ENCODE measurements at regions not wholly inside any gene's neighbourhood (a gene's known extent, or its start where the extent isn't known, plus 50 kb on each side); places are given as distances from the start of the nearest gene placed in this dataset.
"Not testable (repeated sequence)": the region's sequence is repeated elsewhere in the genome, so short reads cannot be mapped to it uniquely, and the experiment has no call there.

DNA sequence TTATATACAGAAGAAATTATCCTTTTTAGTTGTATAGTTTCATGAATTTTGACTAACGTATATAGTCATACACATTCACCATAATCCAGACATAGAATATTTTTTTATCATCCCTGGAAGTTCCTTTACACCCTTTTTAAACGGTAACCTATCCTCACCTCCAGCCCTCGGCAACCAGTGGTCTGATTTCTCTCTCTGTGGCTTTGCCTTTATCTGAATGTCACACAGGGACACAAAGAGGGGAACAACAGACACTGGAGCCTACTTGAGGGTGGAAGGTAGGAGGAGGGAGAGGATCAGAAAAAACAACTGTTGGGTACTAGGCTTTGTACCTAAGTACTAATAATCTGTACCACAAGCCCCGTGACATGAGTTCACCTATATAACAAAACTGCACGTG lies 191.9 kb downstream of the MC4R start:
- Mint-ChIP-seq H3K27me3 (ENCODE audit: low read depth) (peaks cover 19% of the 10 kb centered on the region), H3K36me3 (ENCODE audit: low read depth) (no peaks in the 10 kb centered on the region), H3K4me3 (ENCODE audit: unreplicated experiment) (no peak overlapping the region), H3K9me3 (ENCODE audit: low read depth) (no peaks in the 10 kb centered on the region), H3K4me1 (ENCODE audit: low read depth) (no peaks in the 10 kb centered on the region), H3K27ac (ENCODE audit: unreplicated experiment) (no peak overlapping the region)
- TF ChIP-seq, protein P1, sequence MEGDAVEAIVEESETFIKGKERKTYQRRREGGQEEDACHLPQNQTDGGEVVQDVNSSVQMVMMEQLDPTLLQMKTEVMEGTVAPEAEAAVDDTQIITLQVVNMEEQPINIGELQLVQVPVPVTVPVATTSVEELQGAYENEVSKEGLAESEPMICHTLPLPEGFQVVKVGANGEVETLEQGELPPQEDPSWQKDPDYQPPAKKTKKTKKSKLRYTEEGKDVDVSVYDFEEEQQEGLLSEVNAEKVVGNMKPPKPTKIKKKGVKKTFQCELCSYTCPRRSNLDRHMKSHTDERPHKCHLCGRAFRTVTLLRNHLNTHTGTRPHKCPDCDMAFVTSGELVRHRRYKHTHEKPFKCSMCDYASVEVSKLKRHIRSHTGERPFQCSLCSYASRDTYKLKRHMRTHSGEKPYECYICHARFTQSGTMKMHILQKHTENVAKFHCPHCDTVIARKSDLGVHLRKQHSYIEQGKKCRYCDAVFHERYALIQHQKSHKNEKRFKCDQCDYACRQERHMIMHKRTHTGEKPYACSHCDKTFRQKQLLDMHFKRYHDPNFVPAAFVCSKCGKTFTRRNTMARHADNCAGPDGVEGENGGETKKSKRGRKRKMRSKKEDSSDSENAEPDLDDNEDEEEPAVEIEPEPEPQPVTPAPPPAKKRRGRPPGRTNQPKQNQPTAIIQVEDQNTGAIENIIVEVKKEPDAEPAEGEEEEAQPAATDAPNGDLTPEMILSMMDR (IDR thresholded peaks at IDR 0.05): no peak
- no peak for DNase-seq (ENCODE audit: low spot score)

DNA sequence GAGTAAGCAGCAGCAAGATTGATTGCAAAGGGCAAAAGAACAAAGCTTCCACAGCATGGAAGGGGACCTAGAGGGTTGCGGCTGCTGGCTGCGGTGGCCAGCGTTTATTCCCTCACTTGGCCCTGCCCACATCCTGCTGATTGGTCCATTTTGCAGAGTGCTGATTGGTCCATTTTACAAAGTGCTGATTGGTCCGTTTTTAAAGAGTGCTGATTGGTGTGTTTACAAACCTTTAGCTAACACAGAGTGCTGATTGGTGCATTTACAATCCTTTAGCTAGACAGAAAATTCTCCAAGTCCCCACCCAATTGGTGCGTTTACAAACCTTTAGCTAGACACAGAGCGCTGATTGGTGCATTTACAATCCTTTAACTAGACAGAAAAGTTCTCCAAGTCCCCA lies 194.4 kb downstream of the MC4R start:
- H3K27me3 Mint-ChIP-seq (ENCODE audit: low read depth); H3K36me3 Mint-ChIP-seq (ENCODE audit: low read depth); H3K4me1 Mint-ChIP-seq (ENCODE audit: low read depth); H3K9me3 Mint-ChIP-seq (ENCODE audit: low read depth); H3K4me3 Mint-ChIP-seq (ENCODE audit: unreplicated experiment); DNase-seq (ENCODE audit: low spot score); H3K27ac Mint-ChIP-seq (ENCODE audit: unreplicated experiment): not testable (repeated sequence)

DNA sequence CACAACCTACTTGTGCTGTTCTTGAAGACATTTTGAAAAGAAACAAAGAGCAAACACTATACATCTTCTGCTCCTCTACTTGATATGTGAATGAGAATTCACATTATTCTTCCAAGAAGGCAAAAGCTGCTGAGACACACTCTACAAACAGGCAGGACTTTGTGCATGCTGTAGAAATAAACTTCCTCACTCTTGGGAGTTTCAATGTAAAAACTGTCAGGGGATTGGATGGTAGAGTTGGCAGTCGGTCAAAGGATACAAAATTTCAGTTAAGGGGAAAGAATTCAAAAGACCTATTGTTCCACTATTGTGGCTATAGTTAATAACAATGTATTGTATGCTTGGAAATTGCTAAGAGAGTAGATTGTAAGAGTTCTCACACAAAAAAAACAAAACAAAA lies 196.3 kb downstream of the MC4R start:
- Mint-ChIP-seq H3K27me3 (ENCODE audit: low read depth) (peaks cover 6% of the 10 kb centered on the region), H3K9me3 (ENCODE audit: low read depth) (no peaks in the 10 kb centered on the region), H3K4me3 (ENCODE audit: unreplicated experiment) (no peak overlapping the region), H3K36me3 (ENCODE audit: low read depth) (no peaks in the 10 kb centered on the region), H3K27ac (ENCODE audit: unreplicated experiment) (no peak overlapping the region), H3K4me1 (ENCODE audit: low read depth) (no peaks in the 10 kb centered on the region)
- TF ChIP-seq, protein P1 (IDR thresholded peaks at IDR 0.05): no peak
- no peak for DNase-seq (ENCODE audit: low spot score)

DNA sequence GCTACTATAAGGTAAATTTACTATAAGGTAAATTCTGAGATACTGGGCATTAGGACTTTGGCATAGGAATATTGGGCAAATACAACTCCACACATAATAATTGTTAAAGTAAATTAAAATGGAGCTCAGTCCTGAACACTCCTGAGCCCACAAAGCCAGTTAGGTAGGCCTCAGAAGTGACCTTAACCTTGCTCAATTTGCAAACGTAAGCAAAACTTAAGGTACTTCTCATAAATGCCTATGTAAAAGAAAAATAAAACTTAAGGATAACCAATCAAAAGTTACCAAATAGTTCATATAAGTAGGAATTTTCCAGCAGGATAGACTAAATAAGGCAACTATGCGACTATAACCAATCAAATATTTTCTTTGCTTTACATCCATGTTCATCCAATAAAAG lies 197.7 kb downstream of the MC4R start:
- Mint-ChIP-seq H3K4me1 (ENCODE audit: low read depth) (no peaks in the 10 kb centered on the region), H3K27me3 (ENCODE audit: low read depth) (no peaks in the 10 kb centered on the region), H3K4me3 (ENCODE audit: unreplicated experiment) (no peak overlapping the region), H3K36me3 (ENCODE audit: low read depth) (no peaks in the 10 kb centered on the region), H3K9me3 (ENCODE audit: low read depth) (no peaks in the 10 kb centered on the region), H3K27ac (ENCODE audit: unreplicated experiment) (no peak overlapping the region)
- TF ChIP-seq, protein P1 (IDR thresholded peaks at IDR 0.05): no peak
- no peak for DNase-seq (ENCODE audit: low spot score)

DNA sequence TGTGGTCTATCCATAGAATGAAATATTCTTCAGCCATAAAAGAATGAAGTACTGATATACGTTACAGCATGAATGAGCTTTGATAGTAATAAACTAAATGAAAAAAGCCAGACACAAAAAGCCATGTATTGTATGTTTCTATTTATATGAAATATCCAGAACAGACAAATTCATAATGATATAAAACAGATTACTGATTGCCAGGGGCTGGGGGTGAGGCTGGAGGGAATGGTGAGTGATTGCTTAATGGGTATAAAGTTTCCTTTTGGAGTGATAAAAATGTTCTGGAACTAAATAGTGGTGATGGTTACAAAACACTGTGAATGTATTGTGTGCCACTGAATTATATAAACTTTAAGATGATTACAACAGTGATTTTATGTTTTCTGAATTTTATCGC lies 200.5 kb downstream of the MC4R start:
- TF ChIP-seq, protein P1 (IDR thresholded peaks at IDR 0.05): no peak
- H3K27me3 Mint-ChIP-seq (ENCODE audit: low read depth): no peaks in the 10 kb centered on the region
- no peak for DNase-seq (ENCODE audit: low spot score)

DNA sequence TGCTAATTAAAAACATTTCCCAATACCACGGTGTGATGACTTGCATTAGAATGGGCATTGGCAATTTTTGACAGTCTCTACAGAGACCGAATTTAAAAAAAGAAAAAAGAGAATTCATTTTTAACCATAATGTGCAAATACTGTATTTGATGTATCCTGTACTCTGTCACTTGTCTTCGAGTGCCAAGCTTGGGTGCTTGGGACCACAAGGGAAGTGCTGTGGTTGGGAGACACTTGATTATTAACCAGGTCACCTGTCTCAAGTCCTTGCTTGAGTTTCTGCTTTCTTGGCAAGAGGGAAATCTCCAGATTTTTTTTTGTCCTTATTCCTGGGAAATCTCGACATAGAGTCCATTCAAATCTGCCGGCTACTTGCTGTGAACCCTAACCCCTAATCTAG lies 209.0 kb downstream of the MC4R start:
- no peak for DNase-seq (ENCODE audit: low spot score)
- Mint-ChIP-seq H3K27ac (ENCODE audit: unreplicated experiment) (no peak overlapping the region), H3K36me3 (ENCODE audit: low read depth) (no peaks in the 10 kb centered on the region), H3K4me3 (ENCODE audit: unreplicated experiment) (no peak overlapping the region), H3K4me1 (ENCODE audit: low read depth) (no peaks in the 10 kb centered on the region), H3K27me3 (ENCODE audit: low read depth) (no peaks in the 10 kb centered on the region), H3K9me3 (ENCODE audit: low read depth) (peaks cover 12% of the 10 kb centered on the region)
- TF ChIP-seq, protein P1 (IDR thresholded peaks at IDR 0.05): no peak

More for the DNA sequence above, 200.5 kb downstream of the MC4R start:
- H3K9me3 Mint-ChIP-seq (ENCODE audit: low read depth): no peaks in the 10 kb centered on the region
- no peaks in the 10 kb centered on the region for H3K4me1 Mint-ChIP-seq (ENCODE audit: low read depth)
- H3K27ac Mint-ChIP-seq (ENCODE audit: unreplicated experiment): no peak overlapping the region
- H3K4me3 Mint-ChIP-seq (ENCODE audit: unreplicated experiment): no peak overlapping the region
- H3K36me3 Mint-ChIP-seq (ENCODE audit: low read depth): no peaks in the 10 kb centered on the region

Data from chondrocyte (in vitro differentiated cells).